HG03025 (cell line): ENCODE measurements at regions not wholly inside any gene's neighbourhood (a gene's known extent, or its start where the extent isn't known, plus 50 kb on each side); places are given as distances from the start of the nearest gene placed in this dataset.
"Not testable (repeated sequence)": the region's sequence is repeated elsewhere in the genome, so short reads cannot be mapped to it uniquely, and the experiment has no call there.

ENCODE experiments used
- ATAC-seq: cut with Tn5 transposase; IDR thresholded peaks from one replicate; pipeline ENCODE4 v1.9.1; 2021; ENCODE audit warnings: mild to moderate bottlenecking, moderate library complexity; ENCODE audit not compliant: unreplicated experiment, low FRiP score

DNA sequence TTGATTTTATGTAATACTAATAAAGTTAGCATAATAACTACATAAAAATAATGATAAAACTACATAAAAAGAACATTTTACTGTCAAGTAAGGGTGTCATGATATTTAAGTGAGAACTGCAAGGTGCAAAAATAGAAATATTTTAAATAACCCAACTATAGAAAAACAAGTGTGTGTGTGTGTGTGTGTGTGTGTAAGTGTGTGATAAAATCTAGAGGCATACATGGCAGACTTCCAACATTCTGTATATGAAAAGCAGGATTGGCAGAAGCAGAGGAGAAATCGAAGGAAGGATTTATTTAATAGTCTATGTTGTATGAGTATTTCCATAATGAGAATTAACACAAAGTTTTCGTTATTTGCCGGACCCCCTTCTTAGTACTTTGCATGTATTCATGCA lies 334.1 kb downstream of the KCNJ2 start:
- ATAC-seq = no peak

DNA sequence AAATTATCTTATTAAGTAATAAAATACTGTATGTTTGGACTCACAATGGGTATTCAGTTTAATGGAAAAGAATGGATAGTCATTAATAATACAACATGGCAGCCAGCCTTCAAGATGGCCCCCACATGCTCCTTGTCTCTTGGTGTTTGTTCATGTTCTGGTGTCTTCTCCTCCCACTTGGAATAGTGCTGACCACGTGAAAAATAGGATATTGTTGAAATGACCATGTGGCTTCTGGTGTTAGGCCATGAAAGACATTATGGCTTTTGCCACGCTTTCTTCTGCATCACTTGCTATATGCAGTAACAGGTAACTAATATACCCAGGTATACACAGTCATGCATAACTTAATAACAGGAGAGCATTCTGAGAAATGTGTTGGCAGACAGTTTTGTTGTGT lies 341.0 kb downstream of the KCNJ2 start:
- no peak for ATAC-seq

DNA sequence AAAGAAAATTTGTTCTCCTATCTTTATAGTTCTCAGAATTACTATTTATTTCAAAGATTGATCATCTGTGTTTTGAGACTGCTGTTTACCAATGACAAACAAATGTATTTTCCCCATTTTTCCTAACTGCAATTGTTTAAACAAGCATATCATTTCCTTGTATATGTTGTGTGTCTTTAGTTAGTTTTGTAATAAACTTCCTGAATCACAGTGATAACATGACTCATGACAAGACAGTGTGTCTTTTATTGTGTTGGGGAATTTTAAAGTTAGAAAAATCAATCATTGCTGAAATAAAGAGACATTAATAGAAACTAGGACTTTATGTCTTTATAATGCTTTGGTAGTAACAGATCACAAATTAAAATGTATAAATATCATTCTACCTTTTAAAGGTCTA lies 348.5 kb downstream of the KCNJ2 start:
- ATAC-seq = no peak

DNA sequence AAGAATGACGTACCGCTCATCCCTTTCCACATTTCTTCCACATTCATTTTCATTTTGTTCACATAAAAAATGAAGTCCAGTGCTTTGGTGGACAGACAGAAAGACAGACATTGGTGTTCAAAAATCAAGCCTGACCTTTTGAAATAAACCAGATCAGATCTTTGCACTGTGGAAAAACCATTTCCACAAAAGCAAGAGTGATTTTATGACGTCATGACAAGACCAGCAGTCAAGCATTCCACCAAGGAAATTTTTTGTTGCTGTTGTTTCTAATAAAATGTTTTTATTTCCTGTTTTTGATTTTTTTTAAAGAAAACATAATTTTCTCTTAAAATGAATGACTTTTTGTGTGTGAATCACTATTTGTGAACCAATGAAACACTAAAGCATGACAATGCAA lies 350.0 kb downstream of the KCNJ2 start:
- no peak for ATAC-seq

DNA sequence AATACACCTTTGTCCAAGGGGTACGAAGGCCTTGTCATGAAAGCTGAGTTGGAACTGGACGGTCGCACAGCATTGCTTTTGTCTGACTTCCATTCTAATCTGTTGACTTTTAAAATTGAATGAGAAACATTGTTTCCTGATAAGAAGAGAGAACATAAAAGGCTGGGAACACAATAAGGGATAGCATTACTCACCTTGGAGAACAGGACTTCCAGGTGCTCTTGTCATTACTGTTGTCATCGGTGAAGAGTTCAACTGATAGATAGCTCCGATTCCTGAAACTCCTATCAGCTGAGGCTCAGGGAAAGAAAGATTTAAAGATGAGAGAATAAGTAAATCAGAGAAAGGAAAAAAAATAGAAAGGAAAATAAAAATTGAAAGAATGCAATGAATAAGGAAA lies 351.1 kb downstream of the KCNJ2 start:
- ATAC-seq = no peak

DNA sequence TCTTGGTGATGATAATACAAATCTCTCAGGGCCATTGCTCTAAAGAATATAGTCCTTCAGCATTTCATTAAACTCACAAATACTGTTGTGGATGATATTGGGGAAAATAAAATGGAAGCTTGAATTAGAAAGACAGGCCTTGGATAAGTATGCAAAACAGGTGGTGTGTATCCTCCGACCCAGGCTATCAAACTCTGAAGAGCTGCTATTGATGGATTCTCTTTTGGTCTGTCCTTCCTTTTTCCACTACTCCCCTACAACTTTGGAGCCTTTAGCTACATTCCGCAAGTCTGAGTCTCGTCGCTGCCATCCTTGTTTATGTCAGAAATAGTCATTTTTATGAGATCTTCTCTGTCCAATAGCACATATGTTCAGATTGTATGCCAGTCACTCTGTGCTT lies 351.6 kb downstream of the KCNJ2 start:
- no peak for ATAC-seq

DNA sequence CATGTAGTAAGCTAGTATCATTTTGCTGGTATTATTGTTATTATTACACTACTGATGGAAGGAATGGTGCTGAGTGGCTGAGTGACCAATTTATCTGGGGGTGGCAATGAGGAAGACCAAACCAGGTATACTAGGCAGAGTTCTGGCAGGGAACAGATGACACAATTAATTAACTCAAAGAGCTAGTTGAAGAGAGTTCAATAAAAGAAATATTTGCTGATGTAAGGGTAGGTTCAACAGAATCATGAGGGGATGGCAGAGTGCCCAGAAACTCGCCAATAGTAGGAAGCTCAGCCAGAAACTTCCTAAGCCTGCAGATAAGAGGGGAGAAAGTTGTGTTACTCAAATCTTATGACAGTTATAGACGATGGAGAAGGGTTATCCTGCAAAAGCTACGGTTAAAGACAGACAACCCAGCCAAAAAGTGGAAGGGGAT lies 352.5 kb downstream of the KCNJ2 start:
- ATAC-seq = no peak

DNA sequence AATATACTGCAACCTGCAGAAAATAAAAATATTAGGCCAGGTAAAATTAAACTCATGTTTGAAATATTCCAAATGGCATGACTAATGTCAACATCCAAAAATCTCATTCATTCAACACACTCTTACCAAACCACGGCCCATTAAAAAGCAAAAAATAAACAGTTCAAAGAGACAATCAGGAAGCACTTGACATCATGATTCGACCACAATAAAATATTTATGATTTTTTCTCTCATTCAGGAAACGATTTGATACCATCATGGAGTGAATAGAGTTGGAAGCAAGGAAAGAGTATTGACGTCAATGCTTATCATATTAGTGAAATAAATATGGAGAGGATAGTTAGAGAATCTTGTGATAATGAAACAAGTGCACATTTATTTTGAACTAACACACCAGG lies 354.1 kb downstream of the KCNJ2 start:
- no peak for ATAC-seq

DNA sequence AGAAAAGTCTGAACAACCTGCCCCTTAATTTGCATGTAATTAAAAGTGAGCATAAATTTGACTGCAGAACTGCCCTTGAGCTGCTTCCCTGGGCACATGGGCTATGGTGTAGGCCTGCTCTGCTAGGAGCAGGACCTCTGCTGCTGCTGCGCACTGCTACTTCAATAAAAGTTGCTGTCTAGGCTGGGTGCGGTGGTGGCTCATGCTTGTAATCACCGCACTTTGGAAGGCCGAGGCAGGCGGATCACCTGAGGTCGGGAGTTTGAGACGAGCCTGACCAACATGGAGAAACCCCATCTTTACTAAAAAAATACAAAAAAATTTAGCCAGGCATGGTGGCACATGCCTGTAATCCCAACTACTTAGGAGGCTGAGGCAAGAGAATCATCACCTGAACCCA lies 355.7 kb downstream of the KCNJ2 start:
- ATAC-seq = not testable (repeated sequence)

DNA sequence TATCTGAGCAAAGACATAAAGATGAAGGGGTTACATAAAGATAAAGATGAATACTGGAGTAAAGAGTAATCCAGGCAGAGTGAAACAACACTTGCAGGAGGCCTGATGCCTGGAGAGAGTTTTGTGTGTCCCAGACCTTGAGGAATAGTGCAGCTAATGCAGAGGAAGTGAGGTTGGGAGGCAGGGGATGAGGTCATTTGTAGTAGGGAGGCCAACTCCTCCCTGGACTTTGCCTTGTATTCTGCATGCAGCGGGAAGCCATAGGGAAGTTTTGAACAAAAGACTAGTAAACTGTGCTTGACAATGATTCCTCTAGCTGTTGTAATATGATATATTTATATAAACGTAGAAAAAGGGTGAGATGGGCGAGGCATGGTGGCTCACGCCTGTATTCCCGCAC lies 356.6 kb downstream of the KCNJ2 start:
- no peak for ATAC-seq

DNA sequence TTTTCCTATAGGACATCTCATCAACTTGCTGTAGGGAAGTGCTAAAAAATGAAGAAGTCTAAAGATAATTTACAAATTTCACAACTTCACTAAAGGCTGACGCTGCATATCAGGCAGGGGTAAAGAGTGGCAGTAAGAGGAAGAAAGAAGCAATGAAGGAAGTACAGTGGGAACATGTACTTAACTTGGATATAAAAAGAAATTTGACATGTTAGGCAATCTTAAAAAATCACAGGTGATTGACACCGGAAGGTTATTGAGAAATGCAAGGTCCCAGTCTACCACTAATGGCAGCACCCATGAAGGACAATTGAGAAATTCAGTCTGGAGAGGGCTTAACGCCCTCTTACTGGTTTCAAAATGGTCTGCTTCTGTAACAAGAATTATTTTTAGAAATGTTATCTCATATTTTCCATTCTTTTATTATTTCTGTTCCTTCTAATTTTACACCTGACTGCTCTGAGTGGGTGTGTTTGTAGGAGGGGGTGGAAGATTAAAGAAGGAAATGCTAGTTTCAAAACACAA lies 358.1 kb downstream of the KCNJ2 start:
- ATAC-seq = no peak

DNA sequence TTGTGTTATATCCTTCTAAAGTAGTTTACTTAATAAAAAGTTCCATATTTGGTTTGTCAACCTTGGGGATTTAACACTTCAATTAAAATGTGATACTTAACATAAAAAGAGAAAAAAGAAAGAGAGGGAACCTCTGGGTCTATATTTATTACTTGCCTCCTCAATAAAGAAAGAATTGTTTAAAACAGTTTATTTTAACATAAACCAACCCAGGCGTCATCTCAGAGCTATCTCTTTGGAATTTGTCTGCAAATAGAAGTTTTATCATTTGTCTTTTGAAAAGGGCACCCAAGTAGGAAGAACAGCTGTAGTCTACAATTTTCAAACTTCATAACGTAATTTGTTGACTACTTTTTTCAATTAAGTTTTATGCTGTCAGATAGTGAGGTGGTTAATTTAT lies 364.1 kb downstream of the KCNJ2 start:
- ATAC-seq = no peak

DNA sequence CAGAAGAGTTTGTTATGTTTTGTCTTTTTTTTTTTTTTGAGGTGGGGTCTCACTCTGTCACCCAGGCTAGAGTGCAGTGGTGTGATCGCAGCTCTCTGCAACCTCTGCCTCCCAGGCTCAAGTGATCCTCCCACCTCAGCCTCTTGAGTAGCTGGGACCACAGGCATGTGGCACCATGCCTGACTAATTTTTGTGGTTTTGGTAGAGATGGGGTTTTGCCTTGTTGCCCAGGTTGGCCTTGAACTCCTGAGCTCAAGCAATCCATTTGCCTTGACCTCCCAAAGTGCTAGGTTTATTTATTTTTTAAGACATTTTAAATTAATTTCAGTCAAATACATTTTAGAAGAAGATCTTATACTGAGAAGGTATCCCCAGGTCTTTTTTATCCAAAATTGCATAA lies 366.7 kb downstream of the KCNJ2 start:
- ATAC-seq = no peak

DNA sequence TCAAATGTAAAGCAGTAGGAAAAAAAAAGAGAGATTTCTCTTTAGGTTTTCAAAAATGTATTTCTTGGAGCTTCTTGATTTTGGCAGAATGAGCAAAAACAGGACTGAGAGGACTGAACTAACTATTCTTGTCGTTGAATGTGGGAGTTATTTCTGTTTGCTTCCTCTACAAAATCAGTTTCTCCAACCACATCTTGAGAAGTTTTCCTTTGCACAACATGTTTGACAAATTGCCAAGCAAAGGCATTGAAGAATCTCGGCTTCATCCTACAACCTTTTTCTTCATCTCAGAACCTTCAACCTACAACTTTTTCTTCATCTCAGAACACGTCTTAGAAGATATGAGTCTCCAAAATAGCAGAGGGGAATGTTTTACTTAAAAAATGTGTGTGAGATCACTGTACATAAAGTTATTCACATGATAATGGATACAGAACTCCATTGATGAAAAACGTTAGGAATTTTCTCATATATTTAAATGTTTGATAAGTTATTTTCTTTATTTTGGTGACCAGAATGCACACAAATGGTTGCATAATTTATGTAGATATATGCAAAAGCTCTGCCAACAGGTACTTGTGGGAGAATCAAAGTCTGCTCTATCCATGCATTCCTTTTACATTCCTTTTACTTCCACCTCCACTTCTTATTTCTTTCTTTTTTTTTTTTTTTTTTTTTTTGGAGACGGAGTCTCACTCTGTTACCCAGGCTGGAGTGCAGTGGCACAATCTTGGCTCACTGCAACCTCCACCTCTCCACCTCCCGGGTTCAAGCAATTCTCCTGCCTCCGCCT lies 370.0 kb downstream of the KCNJ2 start:
- ATAC-seq = no peak

DNA sequence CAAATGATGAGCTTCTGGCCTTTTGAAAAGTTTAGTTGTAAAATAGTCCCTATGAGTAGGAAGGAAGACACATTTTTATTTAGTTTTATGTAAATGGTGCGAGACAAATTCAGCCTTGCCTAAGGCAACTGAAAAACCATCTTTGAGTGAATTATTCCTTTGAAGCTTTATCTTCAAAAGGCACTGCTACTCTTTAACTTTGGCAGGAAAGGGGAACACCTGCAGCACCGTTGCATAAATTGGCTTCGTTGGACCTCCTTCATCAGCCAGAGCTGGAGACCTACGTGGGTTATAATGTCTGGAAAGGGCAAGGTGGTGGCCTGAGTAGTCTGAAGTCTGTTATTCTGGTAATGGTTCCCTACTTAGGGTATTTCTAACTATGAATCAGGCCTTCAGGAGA lies 373.5 kb downstream of the KCNJ2 start:
- ATAC-seq = no peak

DNA sequence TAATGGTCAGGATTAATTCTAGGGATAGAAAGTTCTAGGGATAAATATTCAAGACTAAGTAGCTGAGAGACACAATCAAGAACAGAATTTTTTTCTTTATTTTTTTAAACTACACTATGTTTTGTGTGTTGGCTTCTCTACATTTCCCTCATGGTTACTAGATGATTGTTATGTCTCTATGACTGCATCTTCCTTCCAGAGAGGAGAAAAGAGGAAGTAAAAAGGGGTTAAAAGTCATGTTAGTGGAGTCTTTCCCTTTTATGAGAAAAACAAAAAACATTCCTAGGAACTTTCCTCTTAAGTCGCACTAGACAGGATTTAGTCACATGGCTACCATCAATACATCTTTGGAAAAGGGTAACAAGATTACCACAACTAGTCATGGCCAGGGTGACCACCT lies 375.0 kb downstream of the KCNJ2 start:
- no peak for ATAC-seq

DNA sequence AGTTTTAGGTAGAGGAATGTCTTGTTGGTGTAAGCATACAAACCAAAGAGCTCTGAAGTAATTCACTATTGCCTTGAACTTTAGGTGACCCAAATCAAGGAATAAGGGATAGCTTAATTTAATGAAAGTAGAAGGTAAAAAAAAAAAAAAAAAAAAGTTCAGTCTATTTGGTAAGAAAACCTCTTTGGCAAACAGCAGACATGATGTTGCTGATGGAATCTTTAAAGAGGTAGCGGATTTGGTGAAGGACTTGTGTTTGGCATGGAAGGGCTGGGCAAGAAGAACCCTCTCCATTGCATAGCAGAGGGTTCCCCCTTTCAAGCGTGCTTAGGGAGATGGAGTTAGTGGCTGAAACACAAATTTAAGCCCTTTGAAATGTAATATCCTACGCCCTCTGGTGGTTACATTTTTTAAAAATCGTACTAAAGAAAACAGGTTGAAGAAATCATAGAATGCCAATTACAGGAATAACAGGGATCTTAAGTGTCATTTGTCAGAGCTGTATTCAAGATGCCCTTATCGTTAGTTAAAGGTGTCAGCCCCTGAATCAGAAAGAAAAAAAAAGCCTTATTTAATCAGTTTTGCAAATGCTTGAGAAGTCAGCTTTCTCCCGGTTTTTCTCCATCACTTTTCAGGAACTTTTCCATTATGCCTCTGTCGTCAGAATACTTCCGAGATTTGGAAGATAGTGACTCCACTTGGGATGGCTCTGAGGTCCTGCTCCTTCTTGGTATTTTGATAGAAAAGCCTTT lies 383.1 kb downstream of the KCNJ2 start:
- ATAC-seq = no peak

DNA sequence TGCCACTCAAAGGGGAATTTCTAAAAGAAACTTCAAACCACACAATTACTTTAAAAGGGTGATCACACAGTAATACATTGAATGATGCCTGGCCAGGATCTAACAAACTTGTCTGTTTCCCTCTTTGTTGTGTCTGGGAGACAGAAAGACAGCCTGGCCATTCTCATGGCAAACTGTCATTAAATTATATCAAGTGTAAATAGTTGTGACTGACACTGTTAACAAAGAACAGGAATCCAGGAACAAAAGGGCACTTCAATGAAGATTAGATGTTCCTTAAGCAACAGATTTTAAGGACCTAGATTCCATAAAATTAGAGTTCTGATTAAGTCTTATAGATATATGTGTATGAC lies 383.6 kb downstream of the KCNJ2 start:
- no peak for ATAC-seq

DNA sequence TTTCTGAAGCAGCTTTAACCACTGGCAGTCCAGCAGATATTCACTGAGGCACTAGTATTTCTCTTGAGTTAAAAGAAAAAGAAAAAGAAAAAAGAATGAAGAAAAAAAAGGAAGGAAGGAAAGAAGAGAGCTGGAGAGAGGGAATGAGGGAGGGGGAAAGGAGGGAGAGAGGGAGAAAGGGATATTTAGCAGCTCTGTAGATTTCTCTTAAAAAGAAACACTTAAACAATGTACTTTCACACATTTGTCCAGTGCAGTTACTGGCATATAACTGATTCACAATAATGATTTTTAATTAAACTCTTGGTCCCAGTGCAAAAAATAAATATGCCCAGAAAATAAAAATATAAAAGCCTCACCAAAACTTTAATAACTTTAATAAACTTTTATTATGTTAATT lies 386.4 kb downstream of the KCNJ2 start:
- no peak for ATAC-seq

DNA sequence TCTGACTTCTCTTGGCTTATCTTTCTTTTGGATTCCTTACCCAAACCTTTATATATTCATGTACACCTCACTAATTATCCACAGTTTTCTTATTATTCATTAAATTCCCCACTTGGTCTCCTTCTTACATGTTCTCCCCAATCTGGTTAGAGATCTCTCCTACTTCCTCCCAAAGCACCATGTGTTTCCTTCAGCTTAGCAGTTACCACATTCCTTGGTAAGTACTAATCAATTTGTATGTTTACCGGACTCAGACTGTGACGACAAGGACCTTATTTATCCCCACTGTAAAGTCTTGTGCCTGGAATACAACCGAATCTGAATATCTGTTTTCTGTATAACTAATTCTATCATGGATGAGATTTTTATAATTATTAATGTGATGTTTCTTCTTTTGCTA lies 389.5 kb downstream of the KCNJ2 start:
- ATAC-seq = no peak

DNA sequence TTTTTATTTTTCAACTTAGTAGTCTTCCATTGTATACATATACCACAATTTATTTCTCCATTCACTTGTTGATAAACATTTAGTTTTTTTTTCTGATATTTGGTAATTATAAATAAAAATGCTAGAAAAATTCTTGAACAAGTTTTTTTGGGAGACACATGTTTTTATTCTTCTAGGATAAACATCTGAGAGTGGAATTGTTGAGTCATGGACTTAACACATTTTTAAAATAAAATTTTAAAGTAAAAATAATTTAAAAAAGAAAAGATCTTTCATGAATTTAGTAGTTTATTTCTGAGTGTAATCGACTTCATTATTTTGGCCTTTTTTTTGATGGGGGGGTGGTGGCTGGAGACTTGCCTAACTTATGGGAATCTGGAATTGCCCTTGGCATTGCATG lies 391.1 kb downstream of the KCNJ2 start:
- ATAC-seq = no peak

DNA sequence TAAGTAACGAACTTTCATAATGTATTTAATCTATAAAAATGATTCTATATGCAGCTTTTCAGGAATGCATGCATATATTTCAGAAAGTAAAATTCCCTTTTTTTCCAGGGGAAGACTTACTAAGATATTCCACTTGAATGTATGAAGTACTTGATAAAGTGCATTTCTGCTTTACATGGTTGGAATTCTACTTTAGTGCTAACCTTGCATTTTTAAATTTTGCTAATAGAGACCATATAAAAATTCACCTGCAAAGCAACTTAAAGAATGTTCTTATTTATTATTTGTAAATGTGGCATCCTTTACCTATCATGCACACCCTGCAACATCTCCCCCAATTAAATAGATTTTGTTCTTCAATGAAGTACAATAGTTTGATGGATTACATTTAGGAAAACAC lies 392.8 kb downstream of the KCNJ2 start:
- no peak for ATAC-seq
